HG03108 (cell line): ENCODE measurements at regions not wholly inside any gene's neighbourhood (a gene's known extent, or its start where the extent isn't known, plus 50 kb on each side); places are given as distances from the start of the nearest gene placed in this dataset.

Source experiments
- ATAC-seq: cut with Tn5 transposase; IDR thresholded peaks from one replicate; pipeline ENCODE4 v1.9.1; 2021; ENCODE audit warnings: moderate library complexity; ENCODE audit not compliant: unreplicated experiment

GRCh38 chr14:100658181-100658886 is 68.4 kb upstream of the DLK1 start:
- ATAC-seq, result no peak

- no peak for ATAC-seq
Measured at GRCh38 chr14:100659345-100660001, 67.2 kb upstream of the DLK1 start.

DNA sequence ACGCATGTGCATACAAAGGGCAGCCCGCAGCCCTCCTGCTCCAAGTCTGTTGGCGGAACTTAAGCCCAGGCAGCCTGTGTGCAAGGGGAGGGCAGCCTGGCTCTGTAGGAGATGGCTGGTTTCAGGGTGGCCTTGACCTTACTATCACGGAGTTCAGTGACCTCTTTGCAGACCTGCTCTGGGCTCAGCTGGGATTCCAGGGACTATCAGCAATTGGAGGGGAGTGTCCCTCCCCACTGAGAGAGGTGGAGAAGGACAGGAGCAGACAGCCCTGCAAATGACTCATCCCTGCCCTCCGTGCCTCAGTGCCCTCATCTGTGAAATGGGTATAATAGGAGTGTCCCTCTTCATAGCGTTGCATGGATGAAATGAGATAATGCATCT is 66.2 kb upstream of the DLK1 start:
- no peak for ATAC-seq

DNA sequence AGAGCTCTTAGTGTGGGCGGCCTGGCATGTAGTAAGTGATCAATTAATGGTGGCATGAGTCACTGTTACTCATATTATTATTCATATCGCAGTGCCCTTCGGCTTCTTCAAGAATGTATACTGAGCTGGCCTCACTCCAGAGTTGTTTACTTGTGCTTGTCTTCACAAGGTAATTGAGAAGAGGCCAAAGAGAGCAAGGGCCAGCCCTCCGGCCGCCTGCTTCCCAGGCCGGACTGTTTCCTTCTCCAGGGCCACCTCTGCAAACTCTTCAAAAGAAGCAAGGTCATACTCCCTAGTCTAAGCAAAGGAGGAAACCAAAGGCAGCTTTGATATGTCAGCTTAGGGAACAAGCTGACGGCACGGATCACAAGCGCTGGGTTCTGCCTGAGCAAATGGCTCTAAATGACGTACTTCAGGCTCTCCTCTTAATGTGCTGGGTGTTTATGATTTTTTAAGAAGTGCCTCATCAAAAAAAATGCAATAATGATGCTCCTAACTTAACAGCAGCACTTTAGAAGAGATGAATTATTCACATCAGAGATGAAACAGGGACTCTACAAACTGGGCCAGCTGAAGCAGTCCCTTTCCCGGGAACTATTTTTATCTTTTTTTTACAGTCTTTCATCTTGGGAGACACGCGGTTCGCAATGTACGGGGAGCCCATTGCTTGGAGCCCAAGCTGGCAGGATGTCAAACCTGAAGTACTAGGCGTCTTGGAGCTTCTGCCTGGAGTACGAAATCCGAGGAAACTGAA is 65.6 kb upstream of the DLK1 start:
- no peak for ATAC-seq

- ATAC-seq, result no peak
Measured at GRCh38 chr14:100662879-100663760, 63.6 kb upstream of the DLK1 start.

GRCh38 chr14:100663761-100664052 is 63.0 kb upstream of the DLK1 start:
- ATAC-seq, result no peak

GRCh38 chr14:100664231-100664630 is 62.5 kb upstream of the DLK1 start:
- no peak for ATAC-seq

GRCh38 chr14:100664841-100665510 is 61.7 kb upstream of the DLK1 start:
- ATAC-seq, result no peak

- no peak for ATAC-seq
Measured at GRCh38 chr14:100665511-100666032, 61.1 kb upstream of the DLK1 start.

- no peak for ATAC-seq
Measured at GRCh38 chr14:100666403-100666802, 60.3 kb upstream of the DLK1 start.

GRCh38 chr14:100666851-100667250 is 59.8 kb upstream of the DLK1 start:
- no peak for ATAC-seq

DNA sequence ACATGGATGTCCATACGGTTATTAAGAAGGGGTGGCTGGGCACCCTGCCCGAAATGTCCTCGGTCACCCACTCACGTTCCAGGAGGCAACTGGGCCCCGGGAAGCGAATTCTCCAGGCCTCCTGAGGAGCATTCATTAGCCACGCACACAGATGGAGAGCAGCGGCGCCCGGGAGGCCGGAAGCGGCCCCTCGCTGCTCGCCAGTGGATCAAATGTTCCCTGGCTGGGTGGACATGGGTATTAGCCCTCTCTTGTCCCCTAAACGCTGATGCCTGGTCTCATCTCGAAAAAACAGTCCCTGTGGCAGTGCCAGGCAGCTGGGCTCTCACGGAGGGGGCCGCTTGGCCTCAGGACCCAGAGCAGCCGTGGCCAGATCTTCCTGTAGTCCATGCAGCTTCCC is 59.0 kb upstream of the DLK1 start:
- no peak for ATAC-seq

GRCh38 chr14:100668352-100668751 is 58.3 kb upstream of the DLK1 start:
- no peak for ATAC-seq

DNA sequence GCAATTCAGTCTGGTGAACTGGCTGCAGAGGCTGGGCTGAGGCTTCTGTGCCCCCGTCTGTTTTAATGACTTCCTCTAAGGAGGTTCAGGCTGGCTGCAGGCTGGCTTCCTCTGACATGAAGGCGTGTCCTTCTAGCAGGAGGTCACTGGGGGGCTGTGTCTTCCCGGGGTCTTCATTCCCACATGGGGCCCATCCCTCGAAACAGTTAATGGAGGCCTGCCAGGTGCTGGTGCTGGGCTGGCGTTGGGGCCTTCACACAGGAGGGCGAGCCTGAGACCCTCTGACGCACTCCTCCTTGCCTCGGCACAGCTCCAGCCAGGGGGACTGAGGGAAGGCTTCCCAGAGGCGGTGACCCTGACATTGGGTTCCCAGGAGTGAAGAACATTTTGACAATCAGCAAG is 57.7 kb upstream of the DLK1 start:
- ATAC-seq, result no peak

- no peak for ATAC-seq
Measured at GRCh38 chr14:100669468-100669867, 57.2 kb upstream of the DLK1 start.

DNA sequence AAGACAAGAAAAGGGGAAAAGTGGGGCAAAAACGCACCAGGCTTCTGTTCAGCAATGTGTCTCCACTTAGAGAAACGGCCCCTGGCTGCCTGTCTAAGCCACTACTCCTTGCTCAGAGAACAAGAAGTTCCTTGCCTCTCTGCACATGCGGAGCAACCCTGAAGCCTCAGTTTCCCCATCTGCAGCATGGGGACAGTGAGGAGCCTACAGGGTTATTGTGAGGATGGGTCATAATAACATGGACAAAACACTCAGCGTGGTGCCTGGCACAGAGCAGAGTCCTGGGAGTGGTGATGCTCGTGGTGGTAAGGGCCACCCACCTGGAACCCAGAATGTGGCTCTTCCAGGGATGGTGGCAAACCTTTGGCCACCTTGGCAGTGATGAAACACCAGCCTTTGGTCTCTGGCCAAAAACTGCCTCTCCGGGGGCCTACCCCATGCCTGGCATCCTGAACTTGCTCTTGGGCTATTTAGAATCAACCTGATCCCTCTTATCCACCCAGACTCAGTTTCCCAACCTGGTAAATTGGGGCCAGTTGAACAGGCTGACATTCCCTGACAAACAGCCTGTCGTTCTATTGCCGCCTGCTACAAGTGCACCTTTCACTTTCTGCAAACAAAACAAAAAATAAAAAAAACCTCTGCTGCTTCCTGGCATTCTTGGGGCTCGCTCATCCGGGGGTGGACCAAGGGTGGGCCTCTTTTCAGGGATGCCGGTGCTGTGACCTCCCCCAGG is 56.5 kb upstream of the DLK1 start:
- no peak for ATAC-seq

DNA sequence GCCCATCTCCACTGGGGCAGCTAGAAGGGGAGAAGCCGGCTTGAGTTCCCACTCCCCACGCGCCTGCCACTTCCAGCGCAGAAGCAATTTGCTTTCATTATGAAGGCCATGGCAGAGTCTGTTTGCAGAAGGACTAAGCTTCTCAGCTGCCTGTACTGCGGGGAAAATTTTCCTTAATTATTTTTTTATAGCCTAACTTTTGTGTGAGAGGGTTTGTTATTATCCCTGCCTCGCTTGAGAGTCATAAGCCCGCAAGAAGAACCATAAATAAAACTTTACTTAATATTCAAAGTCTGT is 56.0 kb upstream of the DLK1 start:
- no peak for ATAC-seq

GRCh38 chr14:100671386-100671901 is 55.2 kb upstream of the DLK1 start:
- ATAC-seq, result no peak

- no peak for ATAC-seq
Measured at GRCh38 chr14:100671906-100672305, 54.8 kb upstream of the DLK1 start.
